ACC112 (cell line): ENCODE measurements at regions not wholly inside any gene's neighbourhood (a gene's known extent, or its start where the extent isn't known, plus 50 kb on each side); places are given as distances from the start of the nearest gene placed in this dataset.

Experiments used
- H2AFZ ChIP-seq: fragments of 200-600 bp; sonication (generic); one replicate; pipeline ENCODE4 v1.6.0; 2017; ENCODE audit warnings: antibody characterized with exemption, low read length; ENCODE audit not compliant: unreplicated experiment
- H3K27ac ChIP-seq: fragments of 200-600 bp; sonication (generic); 2 replicates; pipeline ENCODE4 v1.5.1; 2014; ENCODE audit warnings: low read depth, mild to moderate bottlenecking, antibody characterized with exemption, low read length, moderate library complexity
- H3K27me3 ChIP-seq: fragments of 200-600 bp; sonication (generic); 2 replicates; pipeline ENCODE4 v1.6.1; 2014; ENCODE audit warnings: mild to moderate bottlenecking, antibody characterized with exemption, low read length, moderate library complexity, mixed read lengths; ENCODE audit not compliant: insufficient read depth
- H3K36me3 ChIP-seq: fragments of 200-600 bp; sonication (generic); 2 replicates; pipeline ENCODE4 v1.6.1; 2016; ENCODE audit warnings: mild to moderate bottlenecking, antibody characterized with exemption, low read length, moderate library complexity, mixed read lengths; ENCODE audit not compliant: insufficient read depth
- H3K4me1 ChIP-seq: fragments of 200-600 bp; sonication (generic); one replicate; pipeline ENCODE4 v1.6.1; 2016; ENCODE audit warnings: low read length, mixed read lengths; ENCODE audit not compliant: insufficient read depth, unreplicated experiment, control insufficient read depth
- H3K4me3 ChIP-seq: fragments of 200-600 bp; sonication (generic); 2 replicates; pipeline ENCODE4 v1.5.1; 2014; ENCODE audit warnings: mild to moderate bottlenecking, low read depth, low read length
- H3K79me2 ChIP-seq: fragments of 200-600 bp; sonication (generic); one replicate; pipeline ENCODE4 v1.6.0; 2016; ENCODE audit warnings: low read length; ENCODE audit not compliant: control insufficient read depth, unreplicated experiment, insufficient read depth

DNA sequence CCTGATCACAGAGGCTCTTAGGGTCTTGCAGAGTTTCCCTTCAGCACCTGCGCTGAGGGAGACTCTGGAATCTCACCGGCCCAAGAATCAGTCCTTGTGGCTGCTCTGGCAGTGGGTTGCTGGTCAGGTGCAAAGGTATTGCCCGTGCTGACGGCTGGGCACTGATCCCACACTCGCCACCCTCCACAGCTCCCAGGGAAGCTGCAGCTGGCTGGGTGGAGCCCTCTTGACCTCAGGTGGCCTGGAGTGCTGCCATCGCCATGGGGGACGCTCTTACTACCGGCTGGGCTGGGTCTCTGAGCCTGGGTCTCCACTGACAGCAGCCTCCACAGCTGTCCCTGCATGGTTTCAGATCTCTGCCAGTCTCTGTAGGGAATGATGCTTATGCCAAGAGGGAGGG, 52.6 kb upstream of the EPHB3 start:
- no peak overlapping the region for H2AFZ ChIP-seq
- H3K4me3 ChIP-seq = no peak overlapping the region
- peaks cover 97% of the 10 kb centered on the region for H3K27me3 ChIP-seq
- H3K4me1 ChIP-seq = no peaks in the 10 kb centered on the region
- no peaks in the 10 kb centered on the region for H3K36me3 ChIP-seq
- H3K27ac ChIP-seq = no peak overlapping the region
- H3K79me2 ChIP-seq = no peaks in the 10 kb centered on the region

DNA sequence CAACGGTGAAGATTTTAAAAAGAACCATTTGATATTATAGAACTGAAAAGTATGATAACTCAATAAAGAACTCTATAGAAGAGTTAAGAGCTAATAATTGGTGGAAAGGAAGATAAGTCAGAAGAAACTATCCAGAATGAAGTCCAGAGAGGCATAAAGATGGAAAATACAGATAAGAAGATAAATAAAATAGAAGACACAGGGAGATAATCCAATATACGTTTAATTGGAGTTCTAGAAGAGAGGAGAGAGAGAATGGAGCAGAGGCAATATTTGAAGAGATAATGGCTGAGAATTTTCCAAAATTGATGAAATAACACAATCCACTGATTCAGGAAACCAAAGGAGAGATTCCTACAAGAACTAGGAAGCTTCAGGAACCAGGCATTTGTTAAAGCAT, 49.8 kb upstream of the EPHB3 start:
- Histone ChIP-seq H3K79me2 (no peaks in the 10 kb centered on the region), H3K27ac (no peak overlapping the region), H3K4me3 (no peak overlapping the region), H2AFZ (no peak overlapping the region), H3K36me3 (no peaks in the 10 kb centered on the region), H3K27me3 (peaks cover 96% of the 10 kb centered on the region), H3K4me1 (no peaks in the 10 kb centered on the region)
